C4-2B (cell line): ENCODE measurements at regions not wholly inside any gene's neighbourhood (a gene's known extent, or its start where the extent isn't known, plus 50 kb on each side); places are given as distances from the start of the nearest gene placed in this dataset.

Experiments
- CTCF ChIP-seq: fragments of 450-650 bp; conservative IDR thresholded peaks from 2 replicates; pipeline ENCODE4 v1.5.1; 2017; ENCODE audit warnings: mild to moderate bottlenecking
- ZFX ChIP-seq: fragments of 450-650 bp; IDR thresholded peaks from 2 replicates; pipeline ENCODE4 v1.6.1; 2017

GRCh38 chr12:89156862-89157262 is 195.4 kb downstream of the DUSP6 start:
- TF ChIP-seq CTCF (no peak), ZFX (no peak)
